ENCODE measurements at regions not wholly inside any gene's neighbourhood (a gene's known extent, or its start where the extent isn't known, plus 50 kb on each side); places are given as distances from the start of the nearest gene placed in this dataset.

DNA sequence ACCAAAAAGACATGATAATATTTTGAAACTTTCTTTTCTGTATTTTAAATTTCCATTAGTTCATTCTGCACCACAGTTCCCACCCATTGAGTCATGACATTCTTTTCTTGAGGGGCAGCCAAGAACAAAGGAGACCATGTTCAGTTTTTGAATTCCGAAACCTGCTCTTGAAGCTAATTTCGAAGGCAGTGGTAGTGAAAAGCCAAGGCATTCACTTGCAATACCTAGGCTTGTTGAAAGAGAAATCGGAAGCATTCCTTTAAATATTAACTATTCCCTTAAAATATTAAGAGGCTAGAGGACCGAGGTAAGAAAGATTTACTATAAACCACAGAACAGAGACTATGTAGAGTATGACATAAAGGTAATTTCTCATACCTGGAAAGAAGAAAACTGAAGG, 256.3 kb downstream of the ADGRL2 start:
- TF ChIP-seq POLR2A (IDR thresholded peaks at IDR 0.05): no peak
- TF ChIP-seq, protein P1, sequence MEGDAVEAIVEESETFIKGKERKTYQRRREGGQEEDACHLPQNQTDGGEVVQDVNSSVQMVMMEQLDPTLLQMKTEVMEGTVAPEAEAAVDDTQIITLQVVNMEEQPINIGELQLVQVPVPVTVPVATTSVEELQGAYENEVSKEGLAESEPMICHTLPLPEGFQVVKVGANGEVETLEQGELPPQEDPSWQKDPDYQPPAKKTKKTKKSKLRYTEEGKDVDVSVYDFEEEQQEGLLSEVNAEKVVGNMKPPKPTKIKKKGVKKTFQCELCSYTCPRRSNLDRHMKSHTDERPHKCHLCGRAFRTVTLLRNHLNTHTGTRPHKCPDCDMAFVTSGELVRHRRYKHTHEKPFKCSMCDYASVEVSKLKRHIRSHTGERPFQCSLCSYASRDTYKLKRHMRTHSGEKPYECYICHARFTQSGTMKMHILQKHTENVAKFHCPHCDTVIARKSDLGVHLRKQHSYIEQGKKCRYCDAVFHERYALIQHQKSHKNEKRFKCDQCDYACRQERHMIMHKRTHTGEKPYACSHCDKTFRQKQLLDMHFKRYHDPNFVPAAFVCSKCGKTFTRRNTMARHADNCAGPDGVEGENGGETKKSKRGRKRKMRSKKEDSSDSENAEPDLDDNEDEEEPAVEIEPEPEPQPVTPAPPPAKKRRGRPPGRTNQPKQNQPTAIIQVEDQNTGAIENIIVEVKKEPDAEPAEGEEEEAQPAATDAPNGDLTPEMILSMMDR (IDR thresholded peaks at IDR 0.05): no peak

Measured in right lobe of liver (tissue), 4 donors.